Brain microvascular endothelial cell (primary cell): ENCODE measurements at regions not wholly inside any gene's neighbourhood (a gene's known extent, or its start where the extent isn't known, plus 50 kb on each side); places are given as distances from the start of the nearest gene placed in this dataset.

Experiments used
- DNase-seq: peaks from one replicate; pipeline ENCODE4 v3.0.0-alpha.2; 2020
- H3K27ac ChIP-seq: fragments of 250-450 bp; sonication (Bioruptor Pico); 2 replicates; pipeline ENCODE4 v1.5.1; 2020; ENCODE audit warnings: mild to moderate bottlenecking, moderate library complexity
- H3K27me3 ChIP-seq: fragments of 250-450 bp; sonication (Bioruptor Pico); replicated peaks from 2 replicates; pipeline ENCODE4 v1.5.1; 2020; ENCODE audit warnings: mild to moderate bottlenecking
- H3K36me3 ChIP-seq: fragments of 250-450 bp; sonication (Bioruptor Pico); replicated peaks from 2 replicates; pipeline ENCODE4 v1.5.1; 2020; ENCODE audit warnings: mild to moderate bottlenecking
- H3K4me3 ChIP-seq: 2 replicates; pipeline ENCODE4 v1.5.1; 2011; ENCODE audit warnings: low read depth, mild to moderate bottlenecking, control low read depth, low read length, moderate library complexity
- CTCF ChIP-seq: IDR thresholded peaks from 2 replicates; pipeline ENCODE4 v1.5.1; 2011; ENCODE audit warnings: low read depth, mild to moderate bottlenecking, moderate library complexity, low read length, control low read depth, inconsistent platforms; ENCODE audit errors: missing control alignments
- in situ Hi-C: cut with HindIII; loops from 2 replicates; pipeline ENCODE4 v1.10.0; 2017; ENCODE audit warnings: low sequenced_read_pairs, low pct_ligation_motif_present

GRCh38 chr6:8674126-8674525 is 238.8 kb upstream of the SLC35B3 start:
- no peak overlapping the region for H3K27ac ChIP-seq
- no peak overlapping the region for H3K4me3 ChIP-seq
- in situ Hi-C loops: no loop called here
- no peaks in the 10 kb centered on the region for H3K27me3 ChIP-seq
- no peaks in the 10 kb centered on the region for H3K36me3 ChIP-seq
- DNase-seq: no peak
- TF ChIP-seq CTCF: no peak

GRCh38 chr6:8672882-8673281 is 237.5 kb upstream of the SLC35B3 start:
- Histone ChIP-seq H3K36me3 (no peaks in the 10 kb centered on the region), H3K27ac (no peak overlapping the region), H3K4me3 (no peak overlapping the region), H3K27me3 (no peaks in the 10 kb centered on the region)
- in situ Hi-C loops: no loop called here
- DNase-seq: no peak
- no peak for TF ChIP-seq CTCF

GRCh38 chr6:8670792-8671191 is 235.4 kb upstream of the SLC35B3 start:
- in situ Hi-C loops: no loop called here
- H3K27me3 ChIP-seq: no peaks in the 10 kb centered on the region
- H3K4me3 ChIP-seq: no peak overlapping the region
- no peak overlapping the region for H3K27ac ChIP-seq
- no peaks in the 10 kb centered on the region for H3K36me3 ChIP-seq
- no peak for TF ChIP-seq CTCF
- DNase-seq: no peak

- no peak overlapping the region for H3K4me3 ChIP-seq
- no peak for TF ChIP-seq CTCF
- no peaks in the 10 kb centered on the region for H3K36me3 ChIP-seq
- no peak overlapping the region for H3K27ac ChIP-seq
- H3K27me3 ChIP-seq: no peaks in the 10 kb centered on the region
- in situ Hi-C loops: no loop called here
- DNase-seq: no peak
Measured at GRCh38 chr6:8664700-8665099, 229.4 kb upstream of the SLC35B3 start.

GRCh38 chr6:8664070-8664469 is 228.7 kb upstream of the SLC35B3 start:
- H3K27me3 ChIP-seq: no peaks in the 10 kb centered on the region
- TF ChIP-seq CTCF: no peak
- no peak overlapping the region for H3K27ac ChIP-seq
- in situ Hi-C loops: no loop called here
- no peaks in the 10 kb centered on the region for H3K36me3 ChIP-seq
- no peak for DNase-seq
- no peak overlapping the region for H3K4me3 ChIP-seq

GRCh38 chr6:8659404-8660189 is 224.3 kb upstream of the SLC35B3 start:
- Histone ChIP-seq H3K36me3 (no peaks in the 10 kb centered on the region), H3K4me3 (no peak overlapping the region), H3K27ac (no peak overlapping the region), H3K27me3 (no peaks in the 10 kb centered on the region)
- no peak for DNase-seq
- no peak for TF ChIP-seq CTCF
- in situ Hi-C loops: no loop called here
